CD8-positive, alpha-beta memory T cell (primary cell): ENCODE measurements at regions not wholly inside any gene's neighbourhood (a gene's known extent, or its start where the extent isn't known, plus 50 kb on each side); places are given as distances from the start of the nearest gene placed in this dataset.

Experiments used
- CTCF ChIA-PET: fragments of 350-600 bp; sonication (Branson Sonifier 250); formaldehyde crosslinking; loops from one replicate; lab custom pipeline; 2021; ENCODE audit warnings: antibody characterized with exemption; lab: Charles Lee
- POLR2A ChIA-PET: fragments of 350-600 bp; sonication (Branson Sonifier 250); formaldehyde crosslinking; loops from one replicate; lab custom pipeline; 2021; ENCODE audit warnings: antibody characterized with exemption; lab: Charles Lee
- DNase-seq, 5 donors: peaks; one replicate each; pipeline versions ENCODE4 v3.0.0 to v3.0.0-alpha.2; 2020 to 2022; ENCODE audit warnings: mixed read lengths in 1 of 5
- H3K27ac ChIP-seq: one replicate; pipeline ENCODE4 v1.7.0; 2013; ENCODE audit warnings: low read depth, mild to moderate bottlenecking, low read length, moderate library complexity
- H3K27me3 ChIP-seq: 2 replicates; pipeline ENCODE4 v1.7.0; 2013; ENCODE audit warnings: low read length, mild to moderate bottlenecking; ENCODE audit not compliant: insufficient read depth, poor library complexity, severe bottlenecking
- H3K36me3 ChIP-seq: 2 replicates; pipeline ENCODE4 v1.7.0; 2013; ENCODE audit warnings: mild to moderate bottlenecking, low read length, moderate library complexity; ENCODE audit not compliant: insufficient read depth
- H3K4me1 ChIP-seq: 2 replicates; pipeline ENCODE4 v1.7.0; 2013; ENCODE audit warnings: mild to moderate bottlenecking, low read length, moderate library complexity; ENCODE audit not compliant: insufficient read depth
- H3K4me3 ChIP-seq: 2 replicates; pipeline ENCODE4 v1.7.0; 2013; ENCODE audit warnings: mild to moderate bottlenecking, low read length
- H3K9me3 ChIP-seq: 2 replicates; pipeline ENCODE4 v1.7.0; 2013; ENCODE audit warnings: mild to moderate bottlenecking, low read length
- H3K27ac Mint-ChIP-seq, 8 donors: one replicate each; pipeline ENCODE4 v1.8.0; 2020 to 2021; ENCODE audit warnings: mixed read lengths in 8 of 8, mild to moderate bottlenecking in 6 of 8, inconsistent platforms in 3 of 8, moderate library complexity in 3 of 8
- H3K27me3 Mint-ChIP-seq, 2 donors: one replicate each; pipeline ENCODE4 v1.8.0; 2020 to 2021; ENCODE audit warnings: mixed read lengths in 2 of 2, mild to moderate bottlenecking in 1 of 2, moderate library complexity in 1 of 2
- H3K36me3 Mint-ChIP-seq, 3 donors: one replicate each; pipeline ENCODE4 v1.8.0; 2020 to 2021; ENCODE audit warnings: mixed read lengths in 3 of 3, inconsistent platforms in 1 of 3, mild to moderate bottlenecking in 1 of 3
- H3K4me1 Mint-ChIP-seq, 3 donors: one replicate each; pipeline ENCODE4 v1.8.0; 2020 to 2021; ENCODE audit warnings: mixed read lengths in 3 of 3, inconsistent platforms in 1 of 3, mild to moderate bottlenecking in 1 of 3
- H3K4me3 Mint-ChIP-seq, 7 donors: one replicate each; pipeline ENCODE4 v1.8.0; 2020 to 2021; ENCODE audit warnings: mixed read lengths in 7 of 7, mild to moderate bottlenecking in 6 of 7, moderate library complexity in 4 of 7, inconsistent platforms in 2 of 7
- H3K9me3 Mint-ChIP-seq, 5 donors: one replicate each; pipeline ENCODE4 v1.8.0; 2020 to 2022; ENCODE audit warnings: mixed read lengths in 5 of 5, mild to moderate bottlenecking in 3 of 5, moderate library complexity in 2 of 5, inconsistent platforms in 1 of 5

DNA sequence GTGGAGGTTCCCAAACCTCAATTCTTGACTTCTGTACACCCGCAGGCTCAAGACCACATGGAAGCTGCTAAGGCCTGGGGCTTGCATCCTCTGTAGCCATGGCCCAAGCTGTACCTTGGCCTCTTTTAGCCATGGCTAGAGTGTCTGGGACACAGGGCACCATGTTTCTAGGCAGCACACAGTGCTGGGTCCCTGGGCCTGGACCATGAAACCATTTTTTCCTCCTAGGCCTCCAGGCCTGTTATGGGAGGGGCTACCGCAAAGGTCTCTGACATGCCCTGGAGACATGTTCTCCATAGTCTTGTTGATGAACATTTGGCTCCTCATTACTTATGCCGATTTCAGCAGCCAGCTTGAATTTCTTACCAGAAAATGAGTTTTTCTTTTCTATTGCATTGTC, 701.4 kb downstream of the FGF9 start:
- H3K4me3 Mint-ChIP-seq = no peak overlapping the region
- Histone ChIP-seq H3K9me3 (no peaks in the 10 kb centered on the region), H3K4me1 (no peaks in the 10 kb centered on the region), H3K4me3 (no peak overlapping the region), H3K27ac (no peak overlapping the region), H3K36me3 (no peaks in the 10 kb centered on the region), H3K27me3 (no peaks in the 10 kb centered on the region)
- H3K36me3 Mint-ChIP-seq = peaks cover 0 to 3% (median 2%) of the 10 kb centered on the region in 3 donors
- DNase-seq = no peak
- H3K4me1 Mint-ChIP-seq = no peaks in the 10 kb centered on the region
- no peaks in the 10 kb centered on the region for H3K27me3 Mint-ChIP-seq
- CTCF ChIA-PET = no interaction called here
- no peak overlapping the region for H3K27ac Mint-ChIP-seq
- peaks cover 8 to 28% (median 17%) of the 10 kb centered on the region in 5 donors for H3K9me3 Mint-ChIP-seq
- POLR2A ChIA-PET = no interaction called here

DNA sequence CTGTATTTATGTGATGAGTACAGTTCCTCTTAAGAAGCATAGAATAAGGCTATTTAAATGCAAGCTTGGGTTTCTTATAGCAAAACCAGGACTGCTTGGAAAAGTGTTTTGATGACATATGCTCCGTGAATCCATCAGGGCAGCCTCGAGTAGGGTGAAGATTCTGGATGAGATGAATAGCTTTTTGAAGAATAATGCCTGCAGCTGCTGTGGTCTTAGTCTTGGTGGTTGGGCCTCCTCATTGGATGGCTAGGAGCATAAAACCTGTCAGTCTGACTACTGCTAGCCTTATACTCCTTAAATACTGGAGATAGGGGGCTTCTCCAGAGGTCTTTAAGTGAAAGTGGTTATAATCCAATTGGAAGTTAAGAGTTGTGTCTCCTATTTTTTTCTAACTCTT, 704.3 kb downstream of the FGF9 start:
- Histone ChIP-seq H3K36me3 (no peaks in the 10 kb centered on the region), H3K4me1 (no peaks in the 10 kb centered on the region), H3K9me3 (no peaks in the 10 kb centered on the region), H3K4me3 (no peak overlapping the region), H3K27ac (no peak overlapping the region), H3K27me3 (no peaks in the 10 kb centered on the region)
- ChIA-PET POLR2A (no interaction called here), CTCF (no interaction called here)
- no peaks in the 10 kb centered on the region for H3K4me1 Mint-ChIP-seq
- H3K27ac Mint-ChIP-seq = no peak overlapping the region
- H3K36me3 Mint-ChIP-seq = peaks cover 0 to 5% (median 2%) of the 10 kb centered on the region in 3 donors
- peaks cover 0 to 2% of the 10 kb centered on the region in 2 donors for H3K27me3 Mint-ChIP-seq
- H3K9me3 Mint-ChIP-seq = peaks cover 9 to 39% (median 27%) of the 10 kb centered on the region in 5 donors
- H3K4me3 Mint-ChIP-seq = no peak overlapping the region
- DNase-seq = no peak

DNA sequence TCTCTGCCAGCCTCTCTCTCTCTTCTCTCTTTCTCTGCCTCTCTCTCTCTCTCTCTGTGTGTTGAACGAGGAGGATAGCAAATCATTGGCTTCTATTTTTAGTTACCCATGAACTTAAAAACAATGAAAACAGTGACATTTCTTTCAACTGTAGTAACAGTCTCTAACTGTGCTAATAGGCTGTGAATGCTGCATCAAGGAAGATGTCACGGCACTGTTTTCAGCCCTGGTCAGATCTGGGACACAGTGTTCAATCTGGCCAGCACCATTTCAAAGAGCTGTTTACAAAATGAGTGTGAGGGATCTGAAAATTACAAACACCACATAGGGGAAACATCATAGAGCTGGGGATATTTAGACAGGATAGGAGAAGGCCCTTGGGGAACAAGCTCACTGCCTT, 717.0 kb downstream of the FGF9 start:
- Histone ChIP-seq H3K27ac (no peak overlapping the region), H3K36me3 (no peaks in the 10 kb centered on the region), H3K4me3 (no peak overlapping the region), H3K27me3 (no peaks in the 10 kb centered on the region), H3K9me3 (no peaks in the 10 kb centered on the region), H3K4me1 (no peaks in the 10 kb centered on the region)
- Mint-ChIP-seq H3K36me3 (no peaks in the 10 kb centered on the region), H3K4me1 (no peaks in the 10 kb centered on the region), H3K27ac (no peak overlapping the region), H3K27me3 (peaks cover 0 to 3% of the 10 kb centered on the region in 2 donors), H3K9me3 (peaks cover 0 to 3% (median 2%) of the 10 kb centered on the region in 5 donors), H3K4me3 (no peak overlapping the region)
- no peak for DNase-seq
- CTCF ChIA-PET = no interaction called here
- POLR2A ChIA-PET = no interaction called here

DNA sequence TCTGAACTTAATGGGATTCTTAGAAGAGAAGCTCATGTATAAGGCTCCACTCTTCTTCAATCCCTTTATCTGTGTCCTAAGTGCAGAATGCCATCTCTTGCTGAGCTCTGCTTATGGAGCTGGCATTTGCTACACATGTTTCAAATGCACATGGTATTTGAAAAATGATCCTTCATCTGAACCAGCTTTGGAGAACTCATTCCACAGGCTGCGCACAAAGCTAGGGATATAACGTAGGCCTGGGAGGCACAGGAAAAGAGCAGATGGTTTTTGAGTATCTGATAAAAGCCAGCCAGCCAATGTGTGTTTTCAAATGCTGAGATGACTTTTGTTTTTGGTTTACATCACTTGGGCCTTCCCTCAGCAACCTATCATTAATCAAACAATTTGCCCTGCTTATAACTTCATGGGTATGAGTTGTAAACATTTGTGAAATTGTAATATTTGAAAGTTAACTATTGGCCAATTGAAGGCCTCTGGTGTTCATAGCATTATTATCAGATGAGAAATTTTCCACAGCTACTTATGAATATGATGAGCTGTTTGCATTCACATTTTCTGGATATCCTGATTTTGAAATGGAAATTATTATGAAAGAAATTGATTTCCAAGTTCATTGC, 729.0 kb downstream of the FGF9 start:
- Histone ChIP-seq H3K4me1 (no peaks in the 10 kb centered on the region), H3K27ac (no peak overlapping the region), H3K4me3 (no peak overlapping the region), H3K36me3 (no peaks in the 10 kb centered on the region), H3K27me3 (no peaks in the 10 kb centered on the region), H3K9me3 (no peaks in the 10 kb centered on the region)
- CTCF ChIA-PET = no interaction called here
- Mint-ChIP-seq H3K27me3 (no peaks in the 10 kb centered on the region), H3K4me1 (no peaks in the 10 kb centered on the region), H3K4me3 (no peak overlapping the region), H3K9me3 (peaks cover 0 to 2% (median 0%) of the 10 kb centered on the region in 5 donors), H3K36me3 (no peaks in the 10 kb centered on the region), H3K27ac (no peak overlapping the region)
- DNase-seq = no peak
- POLR2A ChIA-PET = no interaction called here

DNA sequence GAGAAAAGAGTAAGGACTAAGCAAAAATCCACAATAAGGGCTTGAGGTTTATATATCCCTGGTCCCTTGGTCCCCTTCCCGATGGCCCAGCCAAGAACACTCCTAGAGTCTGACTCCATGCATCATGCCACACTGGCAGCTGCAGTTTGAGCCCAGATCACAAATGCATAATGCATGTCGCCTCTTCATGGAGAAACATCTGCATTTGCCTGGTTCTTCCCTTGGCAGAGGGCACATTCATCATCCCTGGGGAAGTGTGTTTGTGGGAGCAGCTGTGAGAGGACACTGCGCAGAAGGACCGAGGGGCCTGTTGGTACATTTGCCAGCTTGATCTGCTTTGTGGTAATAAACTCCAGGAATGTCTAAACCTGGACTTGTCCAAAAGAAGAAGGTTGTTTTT, 731.8 kb downstream of the FGF9 start:
- Histone ChIP-seq H3K27me3 (no peaks in the 10 kb centered on the region), H3K4me1 (no peaks in the 10 kb centered on the region), H3K9me3 (no peaks in the 10 kb centered on the region), H3K27ac (no peak overlapping the region), H3K36me3 (no peaks in the 10 kb centered on the region), H3K4me3 (no peak overlapping the region)
- DNase-seq = no peak
- POLR2A ChIA-PET = no interaction called here
- H3K4me1 Mint-ChIP-seq = no peaks in the 10 kb centered on the region
- CTCF ChIA-PET = no interaction called here
- peaks cover 0 to 2% (median 0%) of the 10 kb centered on the region in 5 donors for H3K9me3 Mint-ChIP-seq
- H3K27ac Mint-ChIP-seq = no peak overlapping the region
- H3K4me3 Mint-ChIP-seq = no peak overlapping the region
- no peaks in the 10 kb centered on the region for H3K27me3 Mint-ChIP-seq
- no peaks in the 10 kb centered on the region for H3K36me3 Mint-ChIP-seq

DNA sequence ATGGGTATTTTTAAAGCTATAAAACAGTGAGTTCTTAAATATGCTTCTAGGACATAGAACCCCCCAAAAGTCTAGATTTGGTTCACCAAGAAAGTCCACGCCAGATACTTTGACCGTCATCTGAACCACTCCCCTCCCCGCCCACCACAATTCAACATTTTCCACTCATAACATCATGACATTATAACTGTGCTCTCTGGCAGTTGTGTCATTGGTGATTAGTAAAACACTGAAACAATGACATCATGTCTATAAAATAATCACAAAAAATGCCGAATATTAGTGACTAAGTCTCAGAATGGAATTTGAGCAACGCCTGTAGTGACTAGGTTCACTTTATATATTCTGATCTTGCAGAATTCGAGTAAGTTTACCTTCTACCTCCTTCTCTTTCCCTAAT, 732.3 kb downstream of the FGF9 start:
- H3K9me3 ChIP-seq = no peaks in the 10 kb centered on the region
- no peaks in the 10 kb centered on the region for H3K36me3 ChIP-seq
- ChIA-PET POLR2A (no interaction called here), CTCF (no interaction called here)
- no peaks in the 10 kb centered on the region for H3K36me3 Mint-ChIP-seq
- H3K27me3 ChIP-seq = no peaks in the 10 kb centered on the region
- H3K4me3 ChIP-seq = no peak overlapping the region
- H3K27ac ChIP-seq = no peak overlapping the region
- peaks cover 0 to 2% (median 0%) of the 10 kb centered on the region in 5 donors for H3K9me3 Mint-ChIP-seq
- H3K27me3 Mint-ChIP-seq = no peaks in the 10 kb centered on the region
- DNase-seq = no peak
- no peak overlapping the region for H3K27ac Mint-ChIP-seq
- no peaks in the 10 kb centered on the region for H3K4me1 ChIP-seq
- H3K4me1 Mint-ChIP-seq = no peaks in the 10 kb centered on the region
- H3K4me3 Mint-ChIP-seq = no peak overlapping the region

DNA sequence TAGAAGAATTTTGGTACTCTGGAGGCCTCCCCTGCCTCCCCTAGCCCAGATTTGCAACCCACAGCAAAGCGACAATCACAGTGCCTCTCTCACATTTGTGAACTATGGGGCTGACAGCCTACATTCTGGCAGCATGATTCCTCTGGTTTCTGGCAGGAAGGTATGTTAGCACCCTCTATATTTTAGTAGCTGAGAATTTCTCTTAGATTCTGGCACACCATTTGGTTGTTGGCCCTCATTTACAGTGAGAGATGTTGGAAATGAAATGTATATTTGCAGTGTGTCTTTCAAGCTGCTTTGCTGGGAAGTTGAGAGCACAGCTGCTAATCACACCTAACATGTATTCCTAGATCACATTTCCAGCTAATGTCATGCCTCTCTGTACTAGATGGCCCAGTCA, 735.0 kb downstream of the FGF9 start:
- no peak overlapping the region for H3K27ac ChIP-seq
- H3K4me3 Mint-ChIP-seq = no peak overlapping the region
- H3K4me3 ChIP-seq = no peak overlapping the region
- POLR2A ChIA-PET = no interaction called here
- no peaks in the 10 kb centered on the region for H3K4me1 ChIP-seq
- H3K9me3 ChIP-seq = no peaks in the 10 kb centered on the region
- CTCF ChIA-PET = no interaction called here
- H3K27ac Mint-ChIP-seq = peak overlapping the region in 1 of 8 donors; percentile 17
- H3K27me3 ChIP-seq = no peaks in the 10 kb centered on the region
- DNase-seq = no peak
- H3K4me1 Mint-ChIP-seq = no peaks in the 10 kb centered on the region
- H3K9me3 Mint-ChIP-seq = peaks cover 0 to 6% (median 0%) of the 10 kb centered on the region in 5 donors
- H3K36me3 ChIP-seq = no peaks in the 10 kb centered on the region
- no peaks in the 10 kb centered on the region for H3K36me3 Mint-ChIP-seq
- H3K27me3 Mint-ChIP-seq = no peaks in the 10 kb centered on the region

DNA sequence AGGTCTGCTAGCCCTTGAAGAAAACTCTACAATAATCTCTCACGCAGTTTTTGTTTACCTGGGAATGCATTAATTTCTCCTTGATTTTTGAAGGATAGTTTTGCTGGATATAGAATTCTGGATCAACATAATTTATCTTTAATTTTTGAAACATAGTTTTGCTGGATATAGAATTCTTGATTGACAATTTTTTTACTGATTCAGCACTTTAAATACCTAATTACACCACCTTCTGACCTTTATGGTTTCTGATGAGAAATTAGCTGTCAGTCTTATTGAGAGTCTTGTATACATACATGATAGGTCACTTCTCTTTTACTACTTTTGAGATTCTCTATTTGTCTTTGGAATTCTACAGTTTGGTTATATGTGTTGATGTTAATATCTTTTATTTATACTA, 741.6 kb downstream of the FGF9 start:
- no peaks in the 10 kb centered on the region for H3K27me3 ChIP-seq
- no peak for DNase-seq
- H3K4me3 Mint-ChIP-seq = no peak overlapping the region
- peaks cover 3 to 38% (median 32%) of the 10 kb centered on the region in 5 donors for H3K9me3 Mint-ChIP-seq
- CTCF ChIA-PET = no interaction called here
- no peaks in the 10 kb centered on the region for H3K36me3 ChIP-seq
- H3K4me1 ChIP-seq = no peaks in the 10 kb centered on the region
- H3K27me3 Mint-ChIP-seq = no peaks in the 10 kb centered on the region
- H3K27ac ChIP-seq = no peak overlapping the region
- H3K4me1 Mint-ChIP-seq = no peaks in the 10 kb centered on the region
- H3K27ac Mint-ChIP-seq = no peak overlapping the region
- POLR2A ChIA-PET = no interaction called here
- no peak overlapping the region for H3K4me3 ChIP-seq
- peaks cover 13% of the 10 kb centered on the region for H3K9me3 ChIP-seq
- no peaks in the 10 kb centered on the region for H3K36me3 Mint-ChIP-seq
